GM12892 (cell line): ENCODE measurements at regions not wholly inside any gene's neighbourhood (a gene's known extent, or its start where the extent isn't known, plus 50 kb on each side); places are given as distances from the start of the nearest gene placed in this dataset.

ENCODE experiments used
- POLR2A ChIP-seq: IDR thresholded peaks from 2 replicates; pipeline ENCODE4 v1.6.1; 2011; ENCODE audit warnings: low read depth, low read length, control low read depth
- POLR2AphosphoS5 ChIP-seq: IDR thresholded peaks from 2 replicates; pipeline ENCODE4 v1.6.1; 2011; ENCODE audit warnings: low read depth, low read length, control low read depth
- TAF1 ChIP-seq: IDR thresholded peaks from 2 replicates; pipeline ENCODE4 v1.6.1; 2011; ENCODE audit warnings: low read depth, mild to moderate bottlenecking, control low read depth, low read length, borderline replicate concordance

- TF ChIP-seq TAF1 (no peak), POLR2A (no peak), POLR2AphosphoS5 (no peak)
Measured at GRCh38 chr11:114982141-114982540, 303.8 kb downstream of the NXPE2 start.
